Omental fat pad (tissue), 3 donors: ENCODE measurements at regions not wholly inside any gene's neighbourhood (a gene's known extent, or its start where the extent isn't known, plus 50 kb on each side); places are given as distances from the start of the nearest gene placed in this dataset.
"Not testable (repeated sequence)": the region's sequence is repeated elsewhere in the genome, so short reads cannot be mapped to it uniquely, and the experiment has no call there.

Experiments
- ATAC-seq: fragments of 150-250 bp; one replicate; pipeline ENCODE4 v1.9.1; 2016; ENCODE audit warnings: mild to moderate bottlenecking, moderate library complexity; ENCODE audit not compliant: low FRiP score
- DNase-seq: peaks from one replicate; pipeline ENCODE4 v3.0.0-alpha.2; 2019; ENCODE audit warnings: low spot score
- CTCF ChIP-seq, 3 donors: fragments of 450-650 bp; IDR thresholded peaks; one replicate each; pipeline ENCODE4 v1.5.1; 2016 to 2017; ENCODE audit warnings: antibody characterized with exemption in 3 of 3, mild to moderate bottlenecking in 3 of 3, moderate library complexity in 2 of 3

- DNase-seq, result no peak
- no peak for TF ChIP-seq CTCF (IDR thresholded peaks at IDR 0.05)
- ATAC-seq, result no peak
These were observed 985.8 kb downstream of the TRAM1L1 start for GRCh38 chr4:116099596-116099995.

DNA sequence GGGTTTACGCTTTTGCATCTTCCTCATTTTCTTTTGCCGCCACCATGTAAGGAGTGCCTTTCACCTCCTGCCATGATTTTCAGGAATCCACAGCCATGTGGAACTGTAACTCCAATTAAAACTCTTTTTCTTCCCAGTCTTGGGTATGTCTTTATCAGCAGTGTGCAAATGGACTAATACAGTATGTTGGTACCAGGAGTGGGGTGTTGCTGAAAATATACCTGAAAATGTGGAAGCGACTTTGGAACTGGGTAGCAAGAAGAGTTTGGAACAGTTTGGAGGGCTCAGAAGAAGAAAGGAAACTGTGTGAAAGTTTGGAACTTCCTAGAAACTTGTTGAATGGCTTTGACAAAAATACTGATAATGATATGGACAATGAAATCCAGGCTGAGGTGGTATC lies 983.9 kb upstream of the NDST4 start:
- not testable (repeated sequence) for ATAC-seq

DNA sequence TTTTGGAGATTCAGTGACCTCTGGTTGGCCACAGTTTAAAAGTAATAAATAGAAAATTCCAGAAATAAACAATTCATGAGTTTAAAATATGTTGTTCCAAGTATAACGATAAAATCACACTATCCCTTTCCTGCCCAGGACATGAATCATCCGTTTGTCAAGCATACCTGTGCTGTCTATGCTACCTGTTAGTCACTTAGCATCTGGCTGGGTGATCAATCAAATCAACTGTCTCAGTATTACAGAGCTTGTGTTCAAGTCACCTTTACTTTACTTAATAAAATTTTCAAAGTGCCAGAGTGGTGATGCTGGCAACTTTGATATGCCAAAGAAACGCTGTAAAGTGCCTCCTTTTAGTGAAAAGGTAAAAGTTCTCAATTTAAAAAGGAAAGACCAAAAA lies 979.5 kb upstream of the NDST4 start:
- ATAC-seq (no peak), DNase-seq (no peak)
- TF ChIP-seq CTCF (IDR thresholded peaks at IDR 0.05), result no peak

More for the DNA sequence above, 983.9 kb upstream of the NDST4 start:
- DNase-seq, result not testable (repeated sequence)

- DNase-seq (no peak), ATAC-seq (no peak)
- no peak for TF ChIP-seq CTCF (IDR thresholded peaks at IDR 0.05)
These were observed 975.4 kb upstream of the NDST4 start for GRCh38 chr4:116088771-116089170.

DNA sequence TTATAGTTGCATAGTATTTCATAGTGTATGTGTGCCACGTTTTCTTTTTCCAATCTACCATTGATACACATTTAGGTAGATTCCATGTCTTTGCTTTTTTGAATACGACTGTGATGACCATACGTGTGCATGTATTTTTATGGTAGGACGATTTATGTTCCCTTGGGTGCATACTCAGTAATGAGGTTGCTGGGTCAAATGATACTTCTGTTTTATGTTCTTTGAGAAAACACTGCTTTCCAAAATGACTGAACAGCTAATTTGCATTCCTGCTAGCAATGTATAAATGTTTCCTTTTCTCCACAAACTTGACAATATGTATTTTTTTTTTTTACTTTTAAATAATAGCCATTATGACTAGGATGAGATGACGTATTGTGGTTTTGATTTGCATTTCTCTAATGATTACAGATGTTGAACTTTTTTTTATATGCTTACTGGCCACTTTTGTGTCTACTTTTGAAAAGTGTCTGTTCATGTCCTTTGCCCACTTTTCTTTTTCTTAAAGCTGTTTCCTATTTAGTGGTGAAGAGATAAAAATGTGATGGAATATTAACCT lies 969.5 kb upstream of the NDST4 start:
- ATAC-seq (no peak), DNase-seq (no peak)
- TF ChIP-seq CTCF (IDR thresholded peaks at IDR 0.05), result no peak

- DNase-seq (no peak), ATAC-seq (no peak)
- TF ChIP-seq CTCF (IDR thresholded peaks at IDR 0.05), result no peak
These were observed 959.6 kb upstream of the NDST4 start for GRCh38 chr4:116073051-116073450.

DNA sequence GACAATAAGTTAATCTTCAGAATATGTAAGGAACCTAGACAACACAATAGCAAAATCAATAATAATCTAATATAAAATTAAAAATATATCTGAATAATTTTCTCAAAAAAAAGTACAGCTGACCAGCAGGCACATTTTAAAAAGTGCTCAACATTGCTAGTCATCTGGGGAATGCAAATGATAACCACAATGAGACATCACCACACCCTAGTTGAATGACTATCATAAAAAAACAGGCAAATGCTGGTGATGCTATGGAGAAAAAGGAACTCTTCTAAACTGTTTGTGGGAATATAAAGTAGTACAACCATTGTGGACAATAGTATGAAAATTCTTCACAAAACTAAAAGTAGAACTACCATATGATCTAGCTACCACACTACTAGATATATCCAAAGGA lies 956.9 kb upstream of the NDST4 start:
- DNase-seq (no peak), ATAC-seq (no peak)
- no peak for TF ChIP-seq CTCF (IDR thresholded peaks at IDR 0.05)
